Liver (tissue), 8 donors: ENCODE measurements at regions not wholly inside any gene's neighbourhood (a gene's known extent, or its start where the extent isn't known, plus 50 kb on each side); places are given as distances from the start of the nearest gene placed in this dataset.

Experiments
- DNase-seq: peaks from one replicate; pipeline ENCODE4 v3.0.0-alpha.2; 2017; ENCODE audit warnings: low spot score
- H3K27ac ChIP-seq, 2 donors: one replicate each; pipeline ENCODE4 v1.7.0; 2013; ENCODE audit warnings: inconsistent platforms in 2 of 2, low read length in 2 of 2, control low read depth in 1 of 2, low read depth in 1 of 2, mild to moderate bottlenecking in 1 of 2
- H3K27me3 ChIP-seq, 4 donors: one replicate each; pipeline versions ENCODE4 v1.6.1 to v1.7.0; 2013; ENCODE audit warnings: low read length in 3 of 4, inconsistent platforms in 1 of 4, mild to moderate bottlenecking in 1 of 4, moderate library complexity in 1 of 4; ENCODE audit not compliant: control insufficient read depth in 4 of 4, insufficient read depth in 4 of 4
- H3K36me3 ChIP-seq, 4 donors: one replicate each; pipeline versions ENCODE4 v1.6.1 to v1.7.0; 2013; ENCODE audit warnings: low read length in 3 of 4, mild to moderate bottlenecking in 3 of 4, low read depth in 1 of 4, moderate library complexity in 1 of 4; ENCODE audit not compliant: control insufficient read depth in 4 of 4, insufficient read depth in 3 of 4
- H3K4me1 ChIP-seq, 4 donors: one replicate each; pipeline versions ENCODE4 v1.6.1 to v1.7.0; 2013; ENCODE audit warnings: low read length in 3 of 4, mild to moderate bottlenecking in 3 of 4, moderate library complexity in 1 of 4; ENCODE audit not compliant: control insufficient read depth in 4 of 4, insufficient read depth in 4 of 4
- H3K4me3 ChIP-seq, 3 donors: one replicate each; pipeline versions ENCODE4 v1.6.1 to v1.7.0; 2013; ENCODE audit warnings: low read length in 3 of 3, control low read depth in 1 of 3, low read depth in 1 of 3, mild to moderate bottlenecking in 1 of 3
- H3K9ac ChIP-seq, 2 donors: one replicate each; pipeline ENCODE4 v1.7.0; 2013; ENCODE audit warnings: low read length in 2 of 2, mild to moderate bottlenecking in 2 of 2, moderate library complexity in 2 of 2, control low read depth in 1 of 2, low read depth in 1 of 2
- H3K9me3 ChIP-seq, 4 donors: one replicate each; pipeline versions ENCODE4 v1.6.1 to v1.7.0; 2013; ENCODE audit warnings: low read length in 3 of 4; ENCODE audit not compliant: control insufficient read depth in 4 of 4
- ATF3 ChIP-seq: IDR thresholded peaks from 2 replicates; pipeline ENCODE4 v1.6.1; 2016; ENCODE audit warnings: antibody characterized with exemption
- CTCF ChIP-seq: fragments of 150-350 bp; IDR thresholded peaks from 2 replicates; pipeline ENCODE4 v1.5.1; 2017; ENCODE audit warnings: improper control_type of control experiment, low read depth, low read length; ENCODE audit not compliant: missing input control
- FOXA2 ChIP-seq: IDR thresholded peaks from 2 replicates; pipeline ENCODE4 v1.6.1; 2016; ENCODE audit warnings: antibody characterized with exemption
- GABPA ChIP-seq, 2 donors: IDR thresholded peaks in 1 of 2; conservative IDR thresholded peaks in 1 of 2; 2 replicates each; pipeline ENCODE4 v1.6.1; 2016; ENCODE audit warnings: antibody characterized with exemption in 2 of 2, mild to moderate bottlenecking in 1 of 2, moderate library complexity in 1 of 2
- HNF4A ChIP-seq, 2 donors: conservative IDR thresholded peaks; 2 replicates each; pipeline ENCODE4 v1.6.1; 2016; ENCODE audit warnings: antibody characterized with exemption in 2 of 2, mild to moderate bottlenecking in 2 of 2
- HNF4G ChIP-seq: IDR thresholded peaks from 2 replicates; pipeline ENCODE4 v1.6.1; 2016; ENCODE audit warnings: antibody characterized with exemption
- MAX ChIP-seq: IDR thresholded peaks from 2 replicates; pipeline ENCODE4 v1.6.1; 2016; ENCODE audit warnings: antibody characterized with exemption
- NR2F2 ChIP-seq: IDR thresholded peaks from 2 replicates; pipeline ENCODE4 v1.6.1; 2016; ENCODE audit warnings: antibody characterized with exemption
- RAD21 ChIP-seq, 2 donors: IDR thresholded peaks; 2 replicates each; pipeline ENCODE4 v1.6.1; 2016; ENCODE audit warnings: antibody characterized with exemption in 2 of 2, mild to moderate bottlenecking in 2 of 2
- RXRA ChIP-seq, 2 donors: IDR thresholded peaks; 2 replicates each; pipeline ENCODE4 v1.6.1; 2017 to 2018; ENCODE audit warnings: antibody characterized with exemption in 2 of 2, mild to moderate bottlenecking in 1 of 2
- WGBS: extraction: QIAGEN DNeasy Blood & Tissue Kit; methylation state at CpG from one replicate; pipeline ENCODE4 v1.1.7; 2013; 5-methylcytosine and 5-hydroxymethylcytosine counted together
- donor health status: healthy.
- donor health status: healthy.
- donor health status: healthy.
- donor health status: healthy.
- donor health status: healthy.

- no peak for DNase-seq
- H3K36me3 ChIP-seq, result no peaks in the 10 kb centered on the region
- WGBS, result 59% methylated on average over 9 of the region's 9 CpGs
- H3K4me1 ChIP-seq, result no peaks in the 10 kb centered on the region
- peaks cover 0 to 2% (median 0%) of the 10 kb centered on the region in 4 donors for H3K27me3 ChIP-seq
- no peak overlapping the region for H3K27ac ChIP-seq
- peak; percentile 5 for TF ChIP-seq NR2F2
- no peak for TF ChIP-seq ATF3
- H3K9me3 ChIP-seq, result no peaks in the 10 kb centered on the region
- H3K4me3 ChIP-seq, result no peak overlapping the region
- H3K9ac ChIP-seq, result no peak overlapping the region
These were observed 306.4 kb downstream of the DHX35 start for GRCh38 chr20:39268491-39268951.

GRCh38 chr20:39266989-39267388 lies 304.8 kb downstream of the DHX35 start:
- H3K27ac ChIP-seq, result no peak overlapping the region
- H3K9me3 ChIP-seq, result no peaks in the 10 kb centered on the region
- TF ChIP-seq NR2F2 (no peak), HNF4A (conservative IDR thresholded peaks at IDR 0.05) (no peak), RXRA (IDR thresholded peaks at IDR 0.05) (no peak), RAD21 (IDR thresholded peaks at IDR 0.05) (no peak), HNF4G (no peak)
- no peak overlapping the region for H3K4me3 ChIP-seq
- H3K4me1 ChIP-seq, result no peaks in the 10 kb centered on the region
- no peak for DNase-seq
- H3K9ac ChIP-seq, result no peak overlapping the region
- H3K36me3 ChIP-seq, result no peaks in the 10 kb centered on the region
- H3K27me3 ChIP-seq, result peaks cover 0 to 2% (median 0%) of the 10 kb centered on the region in 4 donors
- WGBS, result 88% methylated on average over 4 of the region's 4 CpGs

- Histone ChIP-seq H3K9me3 (no peaks in the 10 kb centered on the region), H3K4me1 (peaks cover 0 to 5% (median 0%) of the 10 kb centered on the region in 4 donors), H3K9ac (no peak overlapping the region), H3K27ac (no peak overlapping the region), H3K36me3 (no peaks in the 10 kb centered on the region), H3K27me3 (no peaks in the 10 kb centered on the region), H3K4me3 (no peak overlapping the region)
- TF ChIP-seq RAD21 (IDR thresholded peaks at IDR 0.05), result peak; percentile 72 to 86
- TF ChIP-seq ATF3, result no peak
- peak; percentile 69 for TF ChIP-seq CTCF
- no peak for TF ChIP-seq FOXA2
- TF ChIP-seq GABPA (IDR thresholded peaks at IDR 0.05 in 1 of 2, conservative IDR thresholded peaks at IDR 0.05 in 1 of 2), result no peak
- peak; percentile 67 for DNase-seq
- 5% methylated on average over 3 of the region's 3 CpGs for WGBS
These were observed 302.5 kb downstream of the DHX35 start for GRCh38 chr20:39264506-39265172.

GRCh38 chr20:39263076-39263475 lies 300.9 kb downstream of the DHX35 start:
- Histone ChIP-seq H3K4me1 (peaks cover 0 to 5% (median 0%) of the 10 kb centered on the region in 4 donors), H3K36me3 (no peaks in the 10 kb centered on the region), H3K9me3 (no peaks in the 10 kb centered on the region), H3K27me3 (no peaks in the 10 kb centered on the region), H3K9ac (no peak overlapping the region), H3K4me3 (no peak overlapping the region), H3K27ac (no peak overlapping the region)
- TF ChIP-seq NR2F2 (no peak), RXRA (IDR thresholded peaks at IDR 0.05) (no peak), HNF4A (conservative IDR thresholded peaks at IDR 0.05) (no peak), ATF3 (no peak), MAX (no peak), FOXA2 (no peak), RAD21 (IDR thresholded peaks at IDR 0.05) (no peak)
- DNase-seq, result no peak
